HL-60 (cell line): ENCODE measurements at regions not wholly inside any gene's neighbourhood (a gene's known extent, or its start where the extent isn't known, plus 50 kb on each side); places are given as distances from the start of the nearest gene placed in this dataset.

Source experiments
- DNase-seq, 2 experiments: peaks; one replicate each; pipeline ENCODE4 v3.0.0-alpha.2; 2010 to 2020; ENCODE audit warnings: low read depth in 1 of 2, low spot score in 1 of 2
- H3K27ac ChIP-seq: fragments of 250-450 bp; sonication (Bioruptor Pico); replicated peaks from 2 replicates; pipeline ENCODE4 v1.5.1; 2020; ENCODE audit warnings: mild to moderate bottlenecking, moderate library complexity
- H3K27me3 ChIP-seq: fragments of 250-450 bp; sonication (Bioruptor Pico); 2 replicates; pipeline ENCODE4 v1.5.1; 2021; ENCODE audit warnings: mild to moderate bottlenecking, moderate library complexity; ENCODE audit not compliant: insufficient read depth, poor library complexity, severe bottlenecking
- H3K4me3 ChIP-seq: replicated peaks from 2 replicates; pipeline ENCODE4 v1.5.1; 2011; ENCODE audit warnings: mild to moderate bottlenecking, control low read depth, low read length; ENCODE audit not compliant: insufficient read depth
- GABPA ChIP-seq: IDR thresholded peaks from 2 replicates; pipeline ENCODE4 v1.6.1; 2012; ENCODE audit warnings: low read depth
- POLR2AphosphoS5 ChIP-seq: IDR thresholded peaks from 2 replicates; pipeline ENCODE4 v1.6.1; 2012; ENCODE audit warnings: low read depth
- SPI1 ChIP-seq: IDR thresholded peaks from 2 replicates; pipeline ENCODE4 v1.6.1; 2012; ENCODE audit warnings: low read depth, mild to moderate bottlenecking, borderline replicate concordance
- TF ChIP-seq, protein P1 (sequence below): IDR thresholded peaks from 2 replicates; pipeline ENCODE4 v1.6.1; 2012; ENCODE audit warnings: low read depth; ENCODE audit not compliant: insufficient replicate concordance
- TF ChIP-seq, protein P2 (sequence below): IDR thresholded peaks from one replicate; pipeline ENCODE4 v1.5.1; 2011; ENCODE audit warnings: low read length, control low read depth, inconsistent platforms; ENCODE audit not compliant: insufficient read depth

DNA sequence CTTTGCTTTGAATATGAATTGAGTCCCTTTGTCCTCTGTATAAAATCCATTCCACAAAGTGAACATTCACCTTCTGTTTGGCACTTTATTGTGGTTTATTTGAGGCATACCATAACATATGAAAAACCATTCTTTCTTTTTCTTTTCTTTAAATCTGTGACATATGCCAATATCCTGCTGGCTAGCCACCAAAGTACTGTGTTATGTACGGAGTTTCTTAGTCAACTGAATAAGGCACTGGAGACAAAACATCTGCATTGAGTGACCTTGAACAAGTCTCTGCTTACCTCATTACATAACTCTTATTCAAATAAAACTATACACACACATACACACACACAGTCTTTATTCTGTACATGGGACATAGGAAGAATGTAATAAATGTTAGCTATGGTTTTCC lies 872.8 kb downstream of the C4orf33 start:
- TF ChIP-seq, protein P1, sequence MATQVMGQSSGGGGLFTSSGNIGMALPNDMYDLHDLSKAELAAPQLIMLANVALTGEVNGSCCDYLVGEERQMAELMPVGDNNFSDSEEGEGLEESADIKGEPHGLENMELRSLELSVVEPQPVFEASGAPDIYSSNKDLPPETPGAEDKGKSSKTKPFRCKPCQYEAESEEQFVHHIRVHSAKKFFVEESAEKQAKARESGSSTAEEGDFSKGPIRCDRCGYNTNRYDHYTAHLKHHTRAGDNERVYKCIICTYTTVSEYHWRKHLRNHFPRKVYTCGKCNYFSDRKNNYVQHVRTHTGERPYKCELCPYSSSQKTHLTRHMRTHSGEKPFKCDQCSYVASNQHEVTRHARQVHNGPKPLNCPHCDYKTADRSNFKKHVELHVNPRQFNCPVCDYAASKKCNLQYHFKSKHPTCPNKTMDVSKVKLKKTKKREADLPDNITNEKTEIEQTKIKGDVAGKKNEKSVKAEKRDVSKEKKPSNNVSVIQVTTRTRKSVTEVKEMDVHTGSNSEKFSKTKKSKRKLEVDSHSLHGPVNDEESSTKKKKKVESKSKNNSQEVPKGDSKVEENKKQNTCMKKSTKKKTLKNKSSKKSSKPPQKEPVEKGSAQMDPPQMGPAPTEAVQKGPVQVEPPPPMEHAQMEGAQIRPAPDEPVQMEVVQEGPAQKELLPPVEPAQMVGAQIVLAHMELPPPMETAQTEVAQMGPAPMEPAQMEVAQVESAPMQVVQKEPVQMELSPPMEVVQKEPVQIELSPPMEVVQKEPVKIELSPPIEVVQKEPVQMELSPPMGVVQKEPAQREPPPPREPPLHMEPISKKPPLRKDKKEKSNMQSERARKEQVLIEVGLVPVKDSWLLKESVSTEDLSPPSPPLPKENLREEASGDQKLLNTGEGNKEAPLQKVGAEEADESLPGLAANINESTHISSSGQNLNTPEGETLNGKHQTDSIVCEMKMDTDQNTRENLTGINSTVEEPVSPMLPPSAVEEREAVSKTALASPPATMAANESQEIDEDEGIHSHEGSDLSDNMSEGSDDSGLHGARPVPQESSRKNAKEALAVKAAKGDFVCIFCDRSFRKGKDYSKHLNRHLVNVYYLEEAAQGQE, result no peak
- TF ChIP-seq GABPA (no peak), POLR2AphosphoS5 (no peak)
- Histone ChIP-seq H3K27ac (no peak overlapping the region), H3K27me3 (no peaks in the 10 kb centered on the region), H3K4me3 (no peak overlapping the region)
- DNase-seq, result no peak

- Histone ChIP-seq H3K4me3 (no peak overlapping the region), H3K27me3 (no peaks in the 10 kb centered on the region), H3K27ac (no peak overlapping the region)
- TF ChIP-seq GABPA (no peak), POLR2AphosphoS5 (no peak), SPI1 (no peak)
- TF ChIP-seq, protein P1, result no peak
- TF ChIP-seq, protein P2, sequence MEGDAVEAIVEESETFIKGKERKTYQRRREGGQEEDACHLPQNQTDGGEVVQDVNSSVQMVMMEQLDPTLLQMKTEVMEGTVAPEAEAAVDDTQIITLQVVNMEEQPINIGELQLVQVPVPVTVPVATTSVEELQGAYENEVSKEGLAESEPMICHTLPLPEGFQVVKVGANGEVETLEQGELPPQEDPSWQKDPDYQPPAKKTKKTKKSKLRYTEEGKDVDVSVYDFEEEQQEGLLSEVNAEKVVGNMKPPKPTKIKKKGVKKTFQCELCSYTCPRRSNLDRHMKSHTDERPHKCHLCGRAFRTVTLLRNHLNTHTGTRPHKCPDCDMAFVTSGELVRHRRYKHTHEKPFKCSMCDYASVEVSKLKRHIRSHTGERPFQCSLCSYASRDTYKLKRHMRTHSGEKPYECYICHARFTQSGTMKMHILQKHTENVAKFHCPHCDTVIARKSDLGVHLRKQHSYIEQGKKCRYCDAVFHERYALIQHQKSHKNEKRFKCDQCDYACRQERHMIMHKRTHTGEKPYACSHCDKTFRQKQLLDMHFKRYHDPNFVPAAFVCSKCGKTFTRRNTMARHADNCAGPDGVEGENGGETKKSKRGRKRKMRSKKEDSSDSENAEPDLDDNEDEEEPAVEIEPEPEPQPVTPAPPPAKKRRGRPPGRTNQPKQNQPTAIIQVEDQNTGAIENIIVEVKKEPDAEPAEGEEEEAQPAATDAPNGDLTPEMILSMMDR, result no peak
- DNase-seq, result no peak
These were observed 874.8 kb downstream of the C4orf33 start for GRCh38 chr4:129970801-129971200.

DNA sequence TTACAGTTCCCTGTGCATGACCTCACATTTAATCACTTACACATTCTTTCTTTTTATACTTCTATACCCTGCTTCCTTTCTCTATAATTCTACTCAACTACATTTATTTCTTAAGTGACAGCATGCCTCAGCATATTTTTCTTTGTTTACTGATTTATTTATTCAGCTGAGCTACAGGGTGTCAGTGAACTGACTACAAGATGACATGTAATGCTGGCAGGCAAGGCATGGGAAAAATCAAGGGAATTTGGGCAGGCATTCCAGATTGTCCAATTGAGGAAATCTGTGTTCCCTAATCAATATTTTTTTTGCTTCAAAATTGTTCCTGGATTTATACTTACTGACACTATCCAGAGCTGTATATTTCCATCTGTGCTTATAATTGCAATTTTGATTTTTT lies 875.5 kb downstream of the C4orf33 start:
- Histone ChIP-seq H3K27ac (no peak overlapping the region), H3K4me3 (no peak overlapping the region), H3K27me3 (no peaks in the 10 kb centered on the region)
- TF ChIP-seq, protein P2, result no peak
- TF ChIP-seq SPI1, result no peak
- no peak for TF ChIP-seq GABPA
- TF ChIP-seq, protein P1, result no peak
- no peak for TF ChIP-seq POLR2AphosphoS5
- no peak for DNase-seq

DNA sequence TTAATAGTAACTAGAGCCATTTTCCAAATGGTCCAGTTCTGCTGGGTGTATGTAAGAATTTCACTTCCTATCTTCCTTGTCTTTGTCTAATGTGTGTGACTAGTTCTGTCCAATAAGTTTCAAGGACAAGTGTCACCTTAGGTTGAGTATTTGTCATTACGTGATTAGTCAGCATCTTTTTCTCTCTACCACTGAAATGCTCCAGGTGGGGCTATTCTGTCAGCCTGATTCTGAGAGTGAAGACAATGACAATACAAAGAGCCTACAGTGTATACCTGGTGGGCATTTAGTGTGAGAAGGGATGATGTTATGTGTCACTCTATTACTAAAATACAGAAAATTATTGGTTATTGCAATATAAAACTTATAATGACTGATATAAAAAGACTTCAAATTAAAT lies 876.3 kb downstream of the C4orf33 start:
- no peak for DNase-seq
- Histone ChIP-seq H3K4me3 (no peak overlapping the region), H3K27me3 (no peaks in the 10 kb centered on the region), H3K27ac (no peak overlapping the region)
- TF ChIP-seq POLR2AphosphoS5, result no peak
- TF ChIP-seq, protein P2, result no peak
- TF ChIP-seq GABPA, result no peak
- TF ChIP-seq, protein P1, result no peak
- TF ChIP-seq SPI1, result no peak
